Lower leg skin (tissue), 3 donors: ENCODE measurements at regions not wholly inside any gene's neighbourhood (a gene's known extent, or its start where the extent isn't known, plus 50 kb on each side); places are given as distances from the start of the nearest gene placed in this dataset.

ENCODE experiments used
- POLR2A ChIP-seq, 2 donors: fragments of 450-650 bp; IDR thresholded peaks; one replicate each; pipeline ENCODE4 v1.6.1; 2016 to 2017; ENCODE audit warnings: antibody characterized with exemption in 2 of 2, mild to moderate bottlenecking in 1 of 2, moderate library complexity in 1 of 2
- TF ChIP-seq, protein P1 (sequence below), 3 donors: fragments of 450-650 bp; IDR thresholded peaks; one replicate each; pipeline ENCODE4 v1.5.1; 2016; ENCODE audit warnings: antibody characterized with exemption in 3 of 3, mild to moderate bottlenecking in 3 of 3, moderate library complexity in 2 of 3

- TF ChIP-seq, protein P1, sequence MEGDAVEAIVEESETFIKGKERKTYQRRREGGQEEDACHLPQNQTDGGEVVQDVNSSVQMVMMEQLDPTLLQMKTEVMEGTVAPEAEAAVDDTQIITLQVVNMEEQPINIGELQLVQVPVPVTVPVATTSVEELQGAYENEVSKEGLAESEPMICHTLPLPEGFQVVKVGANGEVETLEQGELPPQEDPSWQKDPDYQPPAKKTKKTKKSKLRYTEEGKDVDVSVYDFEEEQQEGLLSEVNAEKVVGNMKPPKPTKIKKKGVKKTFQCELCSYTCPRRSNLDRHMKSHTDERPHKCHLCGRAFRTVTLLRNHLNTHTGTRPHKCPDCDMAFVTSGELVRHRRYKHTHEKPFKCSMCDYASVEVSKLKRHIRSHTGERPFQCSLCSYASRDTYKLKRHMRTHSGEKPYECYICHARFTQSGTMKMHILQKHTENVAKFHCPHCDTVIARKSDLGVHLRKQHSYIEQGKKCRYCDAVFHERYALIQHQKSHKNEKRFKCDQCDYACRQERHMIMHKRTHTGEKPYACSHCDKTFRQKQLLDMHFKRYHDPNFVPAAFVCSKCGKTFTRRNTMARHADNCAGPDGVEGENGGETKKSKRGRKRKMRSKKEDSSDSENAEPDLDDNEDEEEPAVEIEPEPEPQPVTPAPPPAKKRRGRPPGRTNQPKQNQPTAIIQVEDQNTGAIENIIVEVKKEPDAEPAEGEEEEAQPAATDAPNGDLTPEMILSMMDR (IDR thresholded peaks at IDR 0.05), result no peak
- TF ChIP-seq POLR2A (IDR thresholded peaks at IDR 0.05), result no peak
Measured at GRCh38 chr22:25511725-25512124, 52.8 kb upstream of the GRK3 start.
